HL-60 (cell line): ENCODE measurements at regions not wholly inside any gene's neighbourhood (a gene's known extent, or its start where the extent isn't known, plus 50 kb on each side); places are given as distances from the start of the nearest gene placed in this dataset.

Experiments
- CTCF ChIP-seq: IDR thresholded peaks from one replicate; pipeline ENCODE4 v1.5.1; 2011; ENCODE audit warnings: low read length, control low read depth, inconsistent platforms; ENCODE audit not compliant: insufficient read depth
- GABPA ChIP-seq: IDR thresholded peaks from 2 replicates; pipeline ENCODE4 v1.6.1; 2012; ENCODE audit warnings: low read depth
- POLR2AphosphoS5 ChIP-seq: IDR thresholded peaks from 2 replicates; pipeline ENCODE4 v1.6.1; 2012; ENCODE audit warnings: low read depth
- REST ChIP-seq: IDR thresholded peaks from 2 replicates; pipeline ENCODE4 v1.6.1; 2012; ENCODE audit warnings: low read depth; ENCODE audit not compliant: insufficient replicate concordance
- SPI1 ChIP-seq: IDR thresholded peaks from 2 replicates; pipeline ENCODE4 v1.6.1; 2012; ENCODE audit warnings: low read depth, mild to moderate bottlenecking, borderline replicate concordance

- TF ChIP-seq CTCF = no peak
- TF ChIP-seq GABPA = no peak
- no peak for TF ChIP-seq REST
- TF ChIP-seq POLR2AphosphoS5 = no peak
- TF ChIP-seq SPI1 = no peak
These were observed 171.8 kb upstream of the TNC start for GRCh38 chr9:115289757-115290208.
